Transverse colon (tissue), 4 donors: ENCODE measurements at regions not wholly inside any gene's neighbourhood (a gene's known extent, or its start where the extent isn't known, plus 50 kb on each side); places are given as distances from the start of the nearest gene placed in this dataset.

Experiments used
- POLR2AphosphoS5 ChIP-seq, 3 donors: sonication (generic); formaldehyde crosslinking; IDR thresholded peaks; one replicate each; pipeline ENCODE4 v1.6.1; 2016; ENCODE audit warnings: antibody characterized with exemption in 3 of 3
- TF ChIP-seq, protein P1 (sequence below), 5 experiments: fragments of 200-600 bp in 3 of 5; fragments of 450-650 bp in 2 of 5; sonication (generic) in 3 of 5; IDR thresholded peaks; 1 replicate in 2 of 5; 2 replicates in 3 of 5; pipeline ENCODE4 v1.5.1; 2016 to 2017; ENCODE audit warnings: antibody characterized with exemption in 5 of 5, inconsistent platforms in 3 of 5, mild to moderate bottlenecking in 2 of 5, moderate library complexity in 1 of 5

DNA sequence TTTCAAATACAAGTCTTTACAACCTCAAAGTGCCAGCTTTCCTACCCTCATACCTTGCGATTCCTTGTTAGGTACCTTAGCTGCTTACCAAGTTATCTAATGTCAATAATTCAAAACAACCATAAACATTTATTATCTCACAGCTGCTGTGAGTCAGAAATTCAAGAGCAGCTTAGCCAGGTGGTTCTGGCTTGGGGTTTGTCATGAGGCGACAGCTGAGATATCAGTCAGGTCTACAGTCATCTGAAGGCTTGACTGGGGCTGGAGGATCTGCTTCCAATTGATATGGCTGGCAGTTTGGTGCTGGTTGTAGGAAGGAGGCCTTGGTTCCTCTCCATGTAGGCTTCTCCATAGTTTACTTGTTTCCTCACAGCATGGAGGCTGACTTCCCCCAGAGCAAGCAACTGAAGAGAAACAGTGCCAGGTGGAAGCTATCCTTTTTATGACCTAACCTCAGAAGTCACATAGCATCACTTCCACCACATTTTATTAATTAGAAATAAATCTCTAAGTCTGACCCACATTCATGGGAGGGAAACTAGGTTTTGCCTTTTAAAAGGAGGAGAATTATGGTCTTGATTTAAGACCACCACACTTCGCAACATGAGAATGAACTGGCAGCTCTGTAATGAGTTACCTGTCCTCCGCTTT is 103.3 kb upstream of the FGGY start:
- TF ChIP-seq, protein P1, sequence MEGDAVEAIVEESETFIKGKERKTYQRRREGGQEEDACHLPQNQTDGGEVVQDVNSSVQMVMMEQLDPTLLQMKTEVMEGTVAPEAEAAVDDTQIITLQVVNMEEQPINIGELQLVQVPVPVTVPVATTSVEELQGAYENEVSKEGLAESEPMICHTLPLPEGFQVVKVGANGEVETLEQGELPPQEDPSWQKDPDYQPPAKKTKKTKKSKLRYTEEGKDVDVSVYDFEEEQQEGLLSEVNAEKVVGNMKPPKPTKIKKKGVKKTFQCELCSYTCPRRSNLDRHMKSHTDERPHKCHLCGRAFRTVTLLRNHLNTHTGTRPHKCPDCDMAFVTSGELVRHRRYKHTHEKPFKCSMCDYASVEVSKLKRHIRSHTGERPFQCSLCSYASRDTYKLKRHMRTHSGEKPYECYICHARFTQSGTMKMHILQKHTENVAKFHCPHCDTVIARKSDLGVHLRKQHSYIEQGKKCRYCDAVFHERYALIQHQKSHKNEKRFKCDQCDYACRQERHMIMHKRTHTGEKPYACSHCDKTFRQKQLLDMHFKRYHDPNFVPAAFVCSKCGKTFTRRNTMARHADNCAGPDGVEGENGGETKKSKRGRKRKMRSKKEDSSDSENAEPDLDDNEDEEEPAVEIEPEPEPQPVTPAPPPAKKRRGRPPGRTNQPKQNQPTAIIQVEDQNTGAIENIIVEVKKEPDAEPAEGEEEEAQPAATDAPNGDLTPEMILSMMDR (IDR thresholded peaks at IDR 0.05) = no peak
- peak; percentile 18 to 57 (median 38) for TF ChIP-seq POLR2AphosphoS5 (IDR thresholded peaks at IDR 0.05)
